Neural progenitor cell (in vitro differentiated cells): ENCODE measurements at regions not wholly inside any gene's neighbourhood (a gene's known extent, or its start where the extent isn't known, plus 50 kb on each side); places are given as distances from the start of the nearest gene placed in this dataset.

Source experiments
- CTCF ChIP-seq: fragments of 200-600 bp; sonication (generic); IDR thresholded peaks from 2 replicates; pipeline ENCODE4 v1.5.1; 2017; ENCODE audit warnings: antibody characterized with exemption, mild to moderate bottlenecking
- EZH2 ChIP-seq: fragments of 200-600 bp; sonication (generic); IDR thresholded peaks from 2 replicates; pipeline ENCODE4 v1.6.1; 2017; ENCODE audit warnings: antibody characterized with exemption, mild to moderate bottlenecking, moderate library complexity
- EZH2phosphoT487 ChIP-seq: fragments of 200-600 bp; sonication (generic); IDR thresholded peaks from 2 replicates; pipeline ENCODE4 v1.6.1; 2017; ENCODE audit warnings: antibody characterized with exemption

- no peak for TF ChIP-seq CTCF
- TF ChIP-seq EZH2 = no peak
- TF ChIP-seq EZH2phosphoT487 = no peak
Observed at GRCh38 chr6:33877982-33878535, 74.3 kb upstream of the MLN start.
